ENCODE measurements at regions not wholly inside any gene's neighbourhood (a gene's known extent, or its start where the extent isn't known, plus 50 kb on each side); places are given as distances from the start of the nearest gene placed in this dataset.
"Not testable (repeated sequence)": the region's sequence is repeated elsewhere in the genome, so short reads cannot be mapped to it uniquely, and the experiment has no call there.

DNA sequence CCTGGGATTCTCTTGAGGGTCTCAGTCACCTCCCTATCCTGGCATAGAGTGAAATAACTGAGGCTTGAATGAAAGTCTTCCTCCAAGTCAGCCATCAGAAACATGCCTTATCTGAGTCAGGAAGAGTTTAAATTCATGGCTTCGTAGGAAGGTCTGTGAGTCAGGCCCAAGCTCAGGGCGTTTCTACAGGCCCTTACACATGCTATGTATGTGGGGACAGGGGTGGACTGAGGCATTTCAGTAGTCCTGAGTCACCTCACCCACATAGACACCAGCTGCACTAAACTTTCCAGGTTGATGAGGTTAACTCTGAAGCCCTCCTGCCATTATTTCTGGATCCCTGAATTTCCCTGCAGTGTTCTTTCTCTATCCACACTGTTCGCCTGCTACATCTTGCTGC lies 134.6 kb upstream of the RCN1 start:
- no peak for DNase-seq

DNA sequence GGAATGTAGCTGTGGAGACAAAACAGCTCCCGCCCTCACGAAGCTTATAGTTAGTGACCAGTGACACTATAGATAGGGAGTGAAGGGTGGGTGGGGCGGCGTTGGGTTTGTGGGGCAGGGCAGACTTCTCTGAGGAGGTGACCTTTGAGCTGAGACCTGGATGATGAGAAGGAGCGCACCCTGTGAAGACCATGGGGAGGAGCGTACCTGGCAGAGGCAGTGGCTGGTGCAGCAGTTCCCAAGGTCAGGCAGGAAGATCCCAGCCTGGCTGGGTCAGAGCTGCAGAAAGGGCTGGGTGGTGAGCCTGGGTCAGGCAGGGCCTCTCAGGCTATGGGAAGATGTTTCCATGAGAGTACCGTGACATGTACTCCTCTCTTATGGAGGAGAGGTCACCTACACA lies 135.0 kb upstream of the RCN1 start:
- DNase-seq = no peak

DNA sequence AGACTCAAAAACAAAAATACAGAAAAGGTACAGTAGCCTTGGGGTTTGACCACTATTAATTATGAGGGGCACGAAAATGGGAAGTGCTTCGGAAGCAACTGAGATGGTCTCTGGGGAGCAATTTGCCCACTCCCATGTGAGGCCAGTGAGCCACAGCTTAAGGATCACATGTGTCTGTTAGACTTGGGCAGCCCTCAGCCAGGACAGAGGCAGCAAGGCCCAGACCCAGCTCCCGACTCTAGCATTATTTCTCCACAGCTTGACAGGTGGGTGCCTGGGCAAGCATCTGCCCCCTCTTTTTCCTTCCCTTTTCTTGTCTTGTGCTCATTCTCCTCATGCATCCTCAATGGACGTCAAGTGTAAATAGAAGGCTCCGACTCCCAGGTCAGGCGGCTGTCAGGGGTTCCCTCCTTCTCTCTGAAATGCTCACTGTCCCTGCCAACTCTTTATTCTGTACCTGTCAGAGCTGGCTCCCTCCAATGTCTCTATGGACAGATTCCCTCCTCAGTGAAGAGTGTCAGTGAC lies 137.0 kb upstream of the RCN1 start:
- no peak for DNase-seq

DNA sequence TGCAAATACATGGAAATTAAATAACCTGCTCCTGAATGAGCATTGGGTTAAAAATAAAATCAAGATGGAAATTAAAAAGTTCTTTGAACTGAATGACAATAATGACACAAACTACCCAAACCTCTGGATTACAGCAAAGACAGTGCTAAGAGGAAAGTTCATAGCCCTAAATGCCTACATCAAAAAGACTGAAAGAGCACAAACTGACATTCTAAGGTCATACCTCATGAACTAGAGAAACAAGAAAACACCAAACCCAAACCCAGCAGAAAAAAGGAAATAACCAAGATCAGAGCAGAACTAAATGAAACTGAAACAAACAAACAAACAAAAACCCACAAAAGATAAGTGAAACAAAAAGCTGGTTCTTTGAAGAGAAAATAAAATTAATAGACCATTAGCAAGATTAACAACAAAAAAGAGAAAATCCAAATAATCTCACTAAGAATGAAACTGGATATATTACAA lies 138.6 kb upstream of the PAX6 start:
- DNase-seq = not testable (repeated sequence)

DNA sequence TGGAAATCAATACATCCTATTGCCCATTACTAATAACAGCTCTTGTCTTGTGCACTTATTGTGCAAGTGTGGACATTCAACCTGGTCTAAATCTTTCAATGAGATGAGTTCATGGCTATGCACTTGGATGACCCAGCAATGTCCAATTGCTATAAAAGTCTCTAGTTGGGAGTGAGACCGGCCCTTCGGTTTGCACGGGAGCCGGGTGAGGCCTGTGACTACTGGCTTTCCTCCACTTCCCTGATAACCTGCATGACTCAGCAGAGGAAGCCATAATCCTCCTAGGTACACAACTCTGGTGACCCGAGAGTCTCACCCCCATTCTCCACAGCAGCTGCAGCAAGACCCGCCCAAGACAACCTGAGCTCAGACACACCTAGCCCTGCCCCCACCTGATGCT lies 135.9 kb upstream of the PAX6 start:
- DNase-seq = no peak

DNA sequence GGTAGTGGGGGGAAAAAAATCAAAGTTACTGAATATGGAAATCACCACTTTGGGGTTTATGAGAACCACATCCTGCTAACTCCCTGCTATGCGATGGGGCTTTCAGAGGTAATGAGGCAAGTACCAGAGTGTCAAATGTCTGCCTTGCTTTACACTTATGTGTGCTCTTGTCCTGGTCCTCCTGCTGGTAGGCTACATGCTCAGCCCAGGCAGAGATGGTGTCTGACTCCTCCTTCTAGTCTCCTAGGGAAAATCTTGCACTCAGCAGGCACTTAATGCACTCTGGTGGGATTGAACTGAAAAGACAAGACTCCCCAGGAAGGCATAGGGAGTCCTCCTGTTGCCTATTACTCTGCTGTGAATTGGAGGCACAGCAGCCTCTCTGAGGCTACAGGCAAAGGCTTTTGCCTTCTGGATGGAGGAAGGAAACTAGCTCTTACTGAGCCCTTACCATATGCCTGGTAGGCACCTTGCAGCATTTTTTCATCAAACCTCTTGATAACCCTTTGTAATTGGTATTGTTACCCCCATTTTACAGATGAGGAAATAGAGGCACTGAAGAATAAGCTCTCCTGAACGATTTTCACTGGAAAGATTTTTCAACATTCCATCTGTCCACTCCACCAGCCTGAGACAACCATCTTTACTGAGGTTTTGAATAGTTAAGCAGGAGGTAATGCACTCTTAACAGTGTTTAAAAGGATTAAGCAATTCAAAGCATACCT lies 132.1 kb upstream of the PAX6 start:
- DNase-seq = no peak

DNA sequence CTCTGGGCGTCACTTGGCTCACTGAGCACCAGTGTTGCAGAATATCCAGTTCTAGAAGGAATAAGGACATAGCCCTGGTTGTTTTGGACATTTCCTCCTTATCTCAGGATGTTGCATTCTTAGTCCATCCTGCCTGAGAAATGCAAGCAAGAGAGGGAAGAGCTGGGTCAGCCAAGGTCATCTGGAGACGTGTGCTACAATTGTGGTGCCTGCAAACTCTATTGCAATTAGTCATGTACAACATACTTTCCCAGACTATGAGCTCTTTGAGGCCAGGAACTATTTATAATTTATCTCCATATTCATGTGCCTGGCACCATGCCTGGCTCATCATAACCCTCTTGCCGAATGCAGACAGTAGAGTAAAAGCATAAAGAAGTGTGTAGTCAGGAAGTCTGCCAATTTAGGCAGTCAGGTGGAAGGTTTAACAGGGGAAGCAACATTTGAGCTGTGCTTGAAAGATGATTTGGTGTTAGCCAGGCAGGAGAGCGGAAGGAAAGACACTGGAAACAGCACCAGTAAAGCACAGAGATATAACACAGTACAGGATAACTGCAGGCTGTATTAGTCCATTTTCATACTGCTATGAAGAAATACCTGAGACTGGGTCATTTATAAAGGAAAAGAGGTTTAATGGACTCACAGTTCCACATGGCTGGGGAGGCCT lies 129.4 kb upstream of the PAX6 start:
- DNase-seq = no peak

DNA sequence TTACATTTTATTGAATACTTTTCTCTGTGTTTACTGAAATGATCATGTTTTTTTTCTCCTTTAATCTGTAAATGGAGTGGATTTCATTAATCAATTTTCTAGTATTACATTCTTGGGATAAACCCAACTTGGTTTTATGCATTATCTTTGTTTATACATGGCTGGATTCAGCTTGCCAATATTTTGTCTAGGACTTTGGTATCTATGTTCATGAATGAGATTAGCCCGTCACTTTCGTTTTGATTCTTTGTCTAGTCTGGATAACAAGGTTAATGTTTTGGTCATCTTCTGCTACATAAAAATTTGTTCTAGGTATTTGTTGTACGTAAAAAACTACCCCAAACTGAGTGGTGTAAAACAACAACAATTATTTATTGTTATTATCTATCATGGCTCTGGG lies 127.9 kb upstream of the PAX6 start:
- DNase-seq = no peak

DNA sequence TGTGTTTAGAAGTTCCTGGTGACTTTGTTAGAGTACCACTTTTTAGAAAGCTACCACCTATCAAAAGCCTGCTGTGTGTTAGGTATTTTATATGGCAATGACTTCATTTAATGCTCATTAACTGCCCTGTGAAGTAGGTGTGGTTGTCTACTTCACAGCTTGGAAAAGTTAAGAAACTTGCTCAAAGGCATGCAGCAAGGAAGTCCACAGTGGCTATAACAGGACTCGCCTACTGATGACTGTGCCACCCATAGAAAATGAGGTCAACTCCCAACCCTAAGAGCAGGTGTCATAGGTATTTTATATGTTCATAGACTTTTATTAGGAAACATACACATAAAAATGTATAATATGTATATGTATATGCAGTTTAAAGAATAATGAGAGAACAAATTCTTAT lies 125.2 kb upstream of the PAX6 start:
- DNase-seq = no peak

DNA sequence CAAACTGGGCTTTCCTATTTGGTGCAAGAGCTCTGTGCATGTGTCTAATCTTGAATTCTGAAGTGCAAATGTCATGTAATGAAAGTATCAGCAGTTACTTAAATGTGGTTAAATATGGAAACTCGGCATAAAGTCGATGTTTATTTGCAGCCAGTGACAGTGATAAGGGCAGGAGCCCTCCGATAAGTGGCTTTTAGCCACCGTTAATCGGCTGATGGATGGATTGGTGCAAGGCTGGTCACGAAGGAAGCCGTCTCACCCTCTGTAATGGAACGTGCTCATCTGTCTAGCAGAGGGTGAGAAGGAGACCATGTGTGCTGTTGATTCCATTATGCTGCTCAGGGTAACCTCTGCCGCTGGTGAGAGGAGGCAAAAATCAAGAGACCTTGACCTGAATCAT lies 121.8 kb upstream of the PAX6 start:
- DNase-seq = no peak

DNA sequence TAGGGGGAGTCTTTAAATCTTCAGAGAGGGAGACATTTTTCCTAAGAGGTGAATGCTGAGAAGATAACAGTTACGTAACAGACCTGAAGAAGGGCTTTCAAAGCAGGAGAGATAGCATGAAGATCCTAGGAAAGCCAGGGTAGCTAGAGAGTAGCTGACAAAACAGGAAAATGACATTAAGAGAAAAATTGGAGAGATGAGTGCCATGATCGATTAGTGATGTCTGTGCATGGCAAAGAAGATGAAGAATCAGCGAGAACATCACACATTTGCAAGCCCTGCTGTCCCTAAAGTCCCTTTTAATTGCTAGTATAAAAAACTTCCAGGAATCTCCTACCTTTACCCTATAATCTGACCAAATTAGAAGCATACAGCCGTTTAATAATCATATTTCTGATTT lies 116.9 kb upstream of the PAX6 start:
- DNase-seq = no peak

DNA sequence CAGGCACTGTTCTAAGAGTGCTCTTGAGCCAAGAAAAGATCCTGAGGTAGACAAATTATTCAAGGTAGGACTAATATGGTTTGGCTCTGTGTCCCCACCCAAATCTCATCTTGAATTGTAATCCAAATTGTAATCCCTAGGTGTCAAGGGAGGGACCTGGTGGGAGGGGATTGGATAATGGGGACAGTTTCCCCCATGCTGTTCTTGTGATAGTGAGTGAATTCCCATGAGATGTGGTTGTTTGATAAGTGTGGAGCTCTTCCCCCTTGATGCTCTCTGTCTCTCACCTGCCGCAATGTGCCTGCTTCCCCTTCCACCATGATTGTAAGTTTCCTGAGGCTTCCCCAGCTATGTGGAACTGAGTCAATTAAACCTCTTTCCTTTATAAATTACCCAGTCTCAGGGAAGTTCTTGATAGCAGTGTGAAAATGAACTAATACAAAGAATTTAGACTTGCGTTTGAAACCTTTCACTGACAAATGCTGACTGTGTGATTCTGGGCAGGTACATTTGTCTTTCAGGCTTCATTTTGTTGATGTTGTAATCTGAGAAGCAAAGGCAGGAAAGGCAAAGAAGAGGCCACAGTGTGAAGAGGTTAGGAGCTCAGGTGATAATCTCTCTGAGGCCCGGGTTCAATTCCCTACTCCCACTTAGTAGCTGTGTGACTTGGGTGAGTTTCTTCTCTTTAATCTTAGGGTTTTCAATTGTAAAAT lies 115.8 kb upstream of the PAX6 start:
- no peak for DNase-seq

DNA sequence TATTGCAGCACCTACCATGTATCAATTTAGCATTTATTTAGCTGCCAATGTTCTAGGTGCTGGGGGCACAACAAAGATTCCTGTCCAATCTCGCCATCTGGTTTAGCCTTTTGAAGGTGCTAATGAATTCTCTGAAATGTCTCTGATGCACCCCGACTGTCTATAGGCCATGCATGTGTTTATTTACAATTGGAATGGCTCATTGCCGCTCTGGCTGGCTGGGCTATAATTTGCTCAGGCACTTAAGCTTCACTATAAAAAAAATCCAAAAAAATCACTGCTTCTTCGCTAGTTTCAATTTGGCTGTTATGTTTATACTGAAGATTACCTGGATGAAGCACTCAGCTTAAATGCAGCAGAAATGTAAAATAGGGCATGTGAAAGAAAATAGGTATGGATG lies 115.0 kb upstream of the PAX6 start:
- DNase-seq = no peak

DNA sequence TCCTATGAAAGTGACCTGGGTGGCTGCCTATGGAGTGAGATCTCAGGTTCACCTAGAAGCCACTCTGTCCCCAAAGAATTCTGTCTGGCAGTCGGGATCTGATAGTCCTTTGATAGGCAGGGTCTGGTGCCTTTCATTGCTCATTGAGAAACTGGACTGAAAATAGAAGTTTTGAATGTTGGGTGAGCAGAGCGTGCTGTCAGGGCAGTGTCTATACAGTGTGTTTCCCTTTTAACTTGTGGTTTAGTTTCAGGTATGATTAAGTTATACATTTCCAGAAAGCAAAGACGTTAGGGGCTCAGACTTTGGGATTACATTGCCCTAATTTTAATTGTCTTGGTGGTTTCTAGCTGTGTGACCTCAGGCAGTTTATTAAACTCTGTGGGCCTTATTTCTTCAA lies 111.3 kb upstream of the PAX6 start:
- no peak for DNase-seq

DNA sequence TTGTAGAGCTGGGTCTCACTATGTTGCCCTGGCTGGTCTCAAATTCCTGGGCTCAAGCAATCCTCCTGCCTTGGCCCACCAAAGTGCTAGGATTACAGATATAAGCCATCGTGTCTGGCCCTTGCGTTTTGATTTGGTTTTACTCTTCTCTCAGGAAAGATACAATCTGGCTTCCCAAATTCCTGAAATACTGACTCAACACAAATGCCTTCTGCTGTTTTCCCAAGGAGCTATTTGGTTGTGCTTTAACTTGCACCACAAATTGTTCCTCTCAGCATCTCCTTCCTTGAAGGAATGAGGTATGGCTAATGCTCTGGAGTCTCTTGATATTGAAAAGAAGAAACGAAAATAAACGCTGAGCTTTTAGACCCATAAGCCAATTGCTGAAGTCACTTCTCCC lies 110.0 kb upstream of the PAX6 start:
- DNase-seq = no peak

DNA sequence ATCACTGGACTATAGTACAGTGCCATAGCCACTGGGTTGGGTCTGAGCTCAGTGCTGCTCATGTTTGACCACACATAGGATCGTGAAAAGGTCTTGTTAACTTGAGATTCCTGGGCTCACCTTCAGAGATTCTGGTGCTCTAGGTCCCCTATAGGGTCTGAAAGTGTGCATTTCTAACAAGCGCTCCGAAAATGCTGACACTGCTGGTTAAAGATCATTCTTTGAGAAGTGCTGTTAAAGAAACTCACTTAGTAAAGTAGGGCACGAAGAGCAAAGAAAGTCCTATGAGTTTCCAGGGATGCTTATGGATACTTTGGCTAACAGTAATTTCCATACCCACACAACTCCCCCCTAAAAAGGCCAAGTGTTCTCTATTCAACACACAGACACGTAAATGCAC lies 108.1 kb upstream of the PAX6 start:
- no peak for DNase-seq

DNA sequence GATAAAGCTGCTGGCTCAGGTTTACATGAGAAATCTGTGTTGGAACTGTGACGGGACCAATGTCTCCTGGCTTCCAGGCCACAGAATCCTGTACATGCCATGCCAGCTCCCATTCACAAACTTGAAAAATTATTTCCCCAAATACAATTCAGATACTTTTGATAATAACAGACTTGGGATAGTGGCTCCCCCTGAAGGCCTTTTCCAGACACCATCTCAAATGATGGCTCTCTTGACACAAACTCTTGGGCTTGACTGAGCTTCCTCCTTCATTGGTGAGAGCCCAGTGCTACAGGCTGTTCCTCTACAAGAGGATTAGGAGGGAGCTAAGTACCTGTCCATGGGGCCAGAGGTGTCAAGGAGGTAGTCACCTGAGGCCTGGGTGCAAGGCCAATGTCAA lies 104.7 kb upstream of the PAX6 start:
- no peak for DNase-seq

DNA sequence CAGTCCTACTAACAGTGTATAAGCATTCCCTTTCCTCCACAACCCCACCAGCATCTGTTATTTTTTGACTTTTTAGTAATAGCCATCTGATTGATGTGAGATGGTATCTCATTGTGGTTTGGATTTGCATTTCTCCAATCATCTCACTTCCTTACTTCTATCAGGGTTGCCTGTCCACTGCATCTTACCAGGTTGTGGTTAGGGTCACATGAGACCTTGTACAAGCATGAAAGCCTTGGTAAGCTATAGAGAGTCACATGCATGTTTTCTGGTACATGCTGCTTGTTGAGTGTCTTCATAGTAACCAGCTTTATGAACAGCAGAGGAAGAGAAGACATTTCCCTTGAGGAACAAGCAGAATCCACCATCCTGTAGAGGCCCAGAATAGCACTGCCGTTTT lies 102.9 kb upstream of the PAX6 start:
- no peak for DNase-seq

DNA sequence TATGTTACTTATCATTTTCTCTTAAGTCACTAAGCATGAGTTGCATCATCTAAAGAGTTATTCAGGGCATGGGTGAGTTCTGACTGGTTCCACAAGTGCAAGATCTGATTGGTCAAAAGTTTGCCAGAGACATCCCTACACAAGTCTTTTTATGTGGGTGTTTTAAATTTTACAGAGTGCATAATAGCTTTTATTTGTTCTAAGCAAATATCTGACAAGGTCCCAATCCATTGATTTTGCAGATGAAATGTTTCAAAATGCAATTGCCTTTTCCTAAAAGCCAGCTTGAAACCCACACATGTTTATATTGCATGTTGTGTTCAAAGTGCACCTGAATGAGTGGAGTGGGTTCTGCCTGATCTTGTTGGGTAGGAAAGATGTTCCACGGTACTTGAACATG lies 101.7 kb upstream of the PAX6 start:
- DNase-seq = no peak

DNA sequence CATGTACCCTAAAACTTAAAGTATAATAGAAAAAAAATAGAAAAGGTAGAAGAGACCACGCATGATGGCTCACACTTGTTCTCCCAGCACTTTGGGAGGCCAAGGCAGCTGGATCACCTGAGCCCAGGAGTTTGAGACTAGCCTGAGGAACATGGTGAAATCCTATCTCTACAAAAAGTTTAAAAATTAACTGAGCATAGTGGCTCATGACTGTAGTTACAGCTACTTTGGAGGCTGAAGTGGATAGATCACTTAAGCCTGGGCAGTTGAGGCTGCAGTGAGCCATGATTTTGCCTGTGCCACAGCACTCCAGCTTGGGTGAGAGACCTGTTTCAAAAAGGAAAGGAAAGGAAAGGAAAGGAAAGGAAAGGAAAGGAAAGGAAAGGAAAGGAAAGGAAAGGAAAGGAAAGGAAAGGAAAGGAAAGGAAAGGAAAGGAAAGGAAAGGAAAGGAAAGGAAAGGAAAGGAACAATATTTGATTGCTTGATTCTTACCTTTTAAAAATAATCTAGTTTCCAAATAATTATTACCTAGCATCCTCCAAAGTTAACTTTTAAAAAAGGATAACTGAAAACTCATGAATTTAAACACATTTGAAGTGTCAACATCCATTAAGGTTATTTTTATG lies 99.9 kb upstream of the PAX6 start:
- DNase-seq = no peak

DNA sequence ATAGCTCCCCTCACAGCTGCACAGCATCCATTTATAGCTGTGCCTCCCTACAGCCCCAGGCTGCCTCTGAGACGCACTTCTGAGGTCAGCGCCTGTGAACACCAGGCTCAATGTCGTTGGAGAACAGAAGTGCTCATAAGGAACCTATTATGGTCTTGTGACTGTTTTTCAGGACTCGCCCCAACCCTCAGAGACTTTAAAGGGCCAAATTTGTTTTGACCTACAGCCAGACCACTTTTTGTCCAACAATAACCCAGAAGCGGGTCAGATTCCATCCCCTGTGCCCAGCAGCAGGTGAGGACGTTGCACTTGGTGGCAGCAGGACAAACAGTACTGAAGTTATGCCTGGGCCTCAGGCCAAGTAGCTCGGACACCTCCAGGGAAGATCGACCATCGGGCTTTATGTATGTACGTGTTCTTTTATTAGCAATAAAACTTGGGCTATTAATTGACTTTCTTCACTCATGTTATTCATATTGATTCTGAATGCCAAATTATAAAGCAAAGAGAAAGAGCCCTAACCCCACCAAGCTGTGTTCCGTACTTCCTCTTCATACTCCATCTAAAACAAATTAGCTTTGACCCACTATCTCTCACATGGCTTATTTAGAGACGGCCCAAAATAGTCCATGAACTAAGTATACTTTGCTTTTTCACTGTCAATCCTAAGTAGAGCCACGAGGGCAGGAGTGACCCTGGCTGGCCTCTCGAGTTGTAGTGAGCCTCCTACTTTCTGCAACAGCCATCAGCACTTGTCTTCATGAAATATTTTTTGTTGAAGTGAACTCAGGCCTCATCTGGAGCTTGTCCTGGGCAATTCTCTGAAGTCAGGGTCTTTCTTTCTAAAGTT lies 92.3 kb upstream of the PAX6 start:
- DNase-seq = no peak

DNA sequence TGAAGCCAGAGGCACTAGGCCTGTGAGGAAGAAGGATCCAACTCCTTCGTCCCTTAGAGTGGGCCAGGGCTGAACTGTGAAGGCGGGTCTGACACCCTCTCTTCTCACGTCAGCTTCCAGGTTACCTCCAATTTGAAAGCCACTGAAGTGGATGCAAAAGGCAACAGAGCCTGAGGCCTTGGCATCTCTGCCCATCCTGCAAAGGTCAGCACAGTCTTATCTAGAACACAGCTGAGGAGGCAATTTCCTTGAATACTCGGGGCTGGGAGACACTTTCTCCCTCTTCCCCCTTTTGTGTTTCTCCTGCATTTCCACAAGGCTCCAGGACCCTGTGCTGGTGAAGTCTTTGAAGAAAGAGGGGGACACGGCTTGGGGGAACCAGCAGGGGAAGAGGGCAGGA lies 91.6 kb upstream of the PAX6 start:
- no peak for DNase-seq

DNA sequence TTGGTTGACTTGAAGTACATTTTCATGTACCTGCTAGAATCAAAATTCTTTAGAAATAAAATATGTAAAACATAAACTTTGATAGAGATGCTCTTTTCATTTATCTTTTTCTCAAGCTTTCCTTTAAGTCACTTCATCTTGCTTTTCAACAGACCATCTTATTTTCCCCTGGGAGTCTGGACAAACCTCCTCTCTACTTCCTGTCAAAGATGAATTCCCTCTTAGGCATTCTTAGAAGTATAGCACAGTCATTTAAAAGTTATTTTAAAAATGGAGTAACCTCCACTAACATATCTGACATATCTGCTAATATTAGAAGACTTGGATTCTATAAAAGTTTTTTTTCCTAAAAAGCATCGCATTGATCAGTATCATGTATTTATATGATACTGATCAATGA lies 84.8 kb upstream of the PAX6 start:
- no peak for DNase-seq
